Lung (tissue), 11 donors: ENCODE measurements at regions not wholly inside any gene's neighbourhood (a gene's known extent, or its start where the extent isn't known, plus 50 kb on each side); places are given as distances from the start of the nearest gene placed in this dataset.
"Not testable (repeated sequence)": the region's sequence is repeated elsewhere in the genome, so short reads cannot be mapped to it uniquely, and the experiment has no call there.

ENCODE experiments used
- ATAC-seq: fragments of 200-7000 bp; cut with Tn5 transposase; one replicate; pipeline ENCODE4 v1.9.1; 2020; ENCODE audit warnings: moderate number of reproducible peaks; ENCODE audit not compliant: insufficient read depth, low FRiP score
- DNase-seq, 3 donors: peaks; one replicate each; pipeline ENCODE4 v3.0.0-alpha.2; 2013 to 2017
- H3K27ac ChIP-seq, 2 donors: one replicate each; pipeline ENCODE4 v1.5.1; 2013; ENCODE audit warnings: mild to moderate bottlenecking in 2 of 2, moderate library complexity in 2 of 2, control low read depth in 1 of 2, inconsistent platforms in 1 of 2, low read depth in 1 of 2, low read length in 1 of 2
- H3K27me3 ChIP-seq, 3 donors: one replicate each; pipeline ENCODE4 v1.5.1; 2013; ENCODE audit warnings: low read length in 2 of 3; ENCODE audit not compliant: control insufficient read depth in 3 of 3, insufficient read depth in 3 of 3
- H3K36me3 ChIP-seq, 4 donors: one replicate each; pipeline ENCODE4 v1.5.1; 2013; ENCODE audit warnings: low read length in 4 of 4, mild to moderate bottlenecking in 1 of 4, moderate library complexity in 1 of 4; ENCODE audit not compliant: control insufficient read depth in 4 of 4, insufficient read depth in 4 of 4
- H3K4me1 ChIP-seq, 5 donors: one replicate each; pipeline ENCODE4 v1.5.1; 2013; ENCODE audit warnings: low read length in 5 of 5, mild to moderate bottlenecking in 2 of 5, moderate library complexity in 1 of 5; ENCODE audit not compliant: control insufficient read depth in 5 of 5, insufficient read depth in 5 of 5
- H3K4me3 ChIP-seq: one replicate; pipeline ENCODE4 v1.5.1; 2013; ENCODE audit warnings: mild to moderate bottlenecking, control low read depth, moderate library complexity
- H3K9ac ChIP-seq, 2 donors: one replicate each; pipeline ENCODE4 v1.5.1; 2013; ENCODE audit warnings: low read length in 2 of 2, control low read depth in 1 of 2; ENCODE audit not compliant: insufficient read depth in 1 of 2
- H3K9me3 ChIP-seq, 4 donors: one replicate each; pipeline ENCODE4 v1.5.1; 2013; ENCODE audit warnings: low read length in 3 of 4, mild to moderate bottlenecking in 1 of 4, moderate library complexity in 1 of 4; ENCODE audit not compliant: control insufficient read depth in 4 of 4, insufficient read depth in 3 of 4
- CTCF ChIP-seq: IDR thresholded peaks from 2 replicates; pipeline ENCODE4 v1.5.1; 2012; ENCODE audit warnings: mild to moderate bottlenecking; ENCODE audit errors: control extremely low read depth, extremely low read depth
- WGBS, 2 donors: extraction: QIAGEN DNeasy Blood & Tissue Kit; methylation state at CpG; one replicate each; pipeline ENCODE4 v1.1.7; 2013; 5-methylcytosine and 5-hydroxymethylcytosine counted together
- donor health status: control.
- donor health status: control.
- donor health status: Bipolar disorder and iron deficiency.
- donor health status: healthy.
- donor health status: DM: yes; HTN: yes; CAD: no.

DNA sequence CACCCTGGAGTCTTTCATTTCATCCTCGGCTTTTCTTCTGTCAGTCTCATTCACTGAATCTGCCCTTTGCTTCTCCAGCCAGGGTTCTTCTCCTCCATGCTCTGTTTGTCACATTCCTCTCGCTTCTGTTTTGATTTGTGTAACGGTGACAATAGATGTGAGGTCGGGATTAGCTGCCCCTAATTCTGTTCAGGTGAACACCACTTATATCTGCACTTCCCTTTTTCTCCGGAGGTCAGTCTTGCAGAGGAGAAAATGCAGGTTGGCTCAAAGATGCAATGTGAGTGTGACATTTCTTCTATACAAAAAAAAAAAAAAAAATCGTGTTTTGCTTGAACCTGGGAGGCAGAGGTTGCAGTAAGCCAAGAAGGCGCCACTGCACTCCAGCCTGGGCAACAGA, 262.9 kb downstream of the ASMT start:
- no peaks in the 10 kb centered on the region for H3K27me3 ChIP-seq
- WGBS, 2 donors: 52 to 62% methylated on average over 7 of the region's 7 CpGs

DNA sequence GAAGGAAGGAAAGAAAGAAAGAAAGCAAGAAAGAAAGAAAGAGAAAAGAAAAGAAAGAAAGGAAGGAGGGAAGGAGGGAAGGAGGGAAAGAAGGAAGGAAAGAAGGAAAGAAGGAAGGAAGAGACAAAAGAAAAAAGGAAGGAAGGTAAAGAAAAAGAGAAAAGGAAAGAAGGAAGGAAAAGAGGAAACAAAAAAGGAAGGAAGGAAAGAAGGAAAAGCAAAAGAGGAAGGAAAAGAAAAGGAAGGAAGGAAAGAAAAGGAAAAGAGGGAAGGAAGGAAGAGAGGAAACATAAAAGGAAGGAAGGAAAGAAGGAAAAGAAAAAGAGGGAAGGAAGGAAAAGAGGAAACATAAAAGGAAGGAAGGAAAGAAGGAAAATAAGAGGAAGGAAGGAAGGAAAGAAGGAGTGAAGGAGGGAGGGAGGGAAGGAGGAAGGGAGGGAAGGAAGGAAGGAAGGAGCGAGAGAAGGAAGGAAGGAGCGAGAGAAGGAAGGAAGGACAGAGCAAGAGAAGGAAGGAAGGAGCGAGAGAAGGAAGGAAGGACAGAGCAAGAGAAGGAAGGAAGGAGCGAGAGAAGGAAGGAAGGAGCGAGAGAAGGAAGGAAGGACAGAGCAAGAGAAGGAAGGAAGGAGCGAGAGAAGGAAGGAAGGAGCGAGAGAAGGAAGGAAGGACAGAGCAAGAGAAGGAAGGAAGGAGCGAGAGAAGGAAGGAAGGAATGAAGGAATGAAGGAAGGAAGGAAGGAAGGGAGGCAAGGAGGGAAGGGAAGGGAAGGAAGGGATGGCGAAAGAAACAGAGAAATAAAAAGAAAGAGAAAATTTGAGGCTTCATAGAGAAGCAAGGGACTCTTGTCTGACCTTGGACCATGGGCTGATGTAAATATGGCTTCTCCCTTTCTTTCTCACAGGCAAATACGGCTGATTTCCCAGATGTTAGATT, 266.3 kb downstream of the ASMT start:
- not testable (repeated sequence) for H3K36me3 ChIP-seq, H3K4me1 ChIP-seq, H3K27me3 ChIP-seq, H3K4me3 ChIP-seq, ATAC-seq, DNase-seq, H3K9ac ChIP-seq, H3K27ac ChIP-seq
- WGBS, 2 donors: 92 to 93% methylated on average over 6 to 10 of the region's 10 CpGs
- H3K9me3 ChIP-seq: peaks cover 0 to 11% (median 0%) of the 10 kb centered on the region in 4 donors

More for the DNA sequence above, 262.9 kb downstream of the ASMT start:
- no peak overlapping the region for H3K27ac ChIP-seq
- no peak overlapping the region for H3K4me3 ChIP-seq
- H3K9me3 ChIP-seq: peaks cover 0 to 3% (median 0%) of the 10 kb centered on the region in 4 donors
- H3K4me1 ChIP-seq: no peaks in the 10 kb centered on the region
- ATAC-seq (no peak), DNase-seq (no peak)
- no peak overlapping the region for H3K9ac ChIP-seq
- H3K36me3 ChIP-seq: no peaks in the 10 kb centered on the region
- TF ChIP-seq CTCF: no peak

- H3K36me3 ChIP-seq: no peaks in the 10 kb centered on the region
- H3K9ac ChIP-seq: no peak overlapping the region
- peaks cover 0 to 16% (median 0%) of the 10 kb centered on the region in 4 donors for H3K9me3 ChIP-seq
- H3K4me1 ChIP-seq: no peaks in the 10 kb centered on the region
- H3K27me3 ChIP-seq: no peaks in the 10 kb centered on the region
- TF ChIP-seq CTCF: no peak
- no peak overlapping the region for H3K4me3 ChIP-seq
- ATAC-seq: no peak
- no peak overlapping the region for H3K27ac ChIP-seq
- DNase-seq: no peak
- 22 to 46% methylated on average over 8 of the region's 8 CpGs for WGBS, 2 donors
Observed at GRCh38 chrX:1883772-1884171, 268.9 kb downstream of the ASMT start.

DNA sequence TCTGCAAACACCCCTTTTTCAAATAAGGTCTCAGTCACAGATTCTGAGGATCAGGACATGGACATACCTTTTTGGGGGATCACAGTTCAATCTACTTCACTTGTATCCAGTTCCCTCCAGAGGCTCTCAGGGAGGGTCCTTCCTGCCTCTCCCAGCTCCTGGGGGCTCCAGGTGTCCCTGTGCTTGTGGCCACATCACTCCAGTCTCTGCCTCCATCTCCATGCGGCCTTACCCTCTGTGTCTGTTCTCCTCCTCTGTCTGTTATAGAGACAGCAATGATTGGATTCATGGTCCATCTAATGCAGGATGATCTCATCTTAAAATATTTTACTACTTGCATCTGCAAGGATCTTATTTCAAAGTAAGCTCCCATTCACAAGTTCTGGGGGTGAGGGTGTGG, 269.6 kb downstream of the ASMT start:
- peaks cover 0 to 16% (median 0%) of the 10 kb centered on the region in 4 donors for H3K9me3 ChIP-seq
- no peak overlapping the region for H3K9ac ChIP-seq
- no peak for TF ChIP-seq CTCF
- ATAC-seq: no peak
- no peak for DNase-seq
- 91 to 92% methylated on average over 1 of the region's 1 CpG for WGBS, 2 donors
- H3K36me3 ChIP-seq: no peaks in the 10 kb centered on the region
- H3K27ac ChIP-seq: no peak overlapping the region
- H3K4me3 ChIP-seq: no peak overlapping the region
- no peaks in the 10 kb centered on the region for H3K27me3 ChIP-seq
- H3K4me1 ChIP-seq: no peaks in the 10 kb centered on the region
